GM12878 (cell line): ENCODE measurements at regions not wholly inside any gene's neighbourhood (a gene's known extent, or its start where the extent isn't known, plus 50 kb on each side); places are given as distances from the start of the nearest gene placed in this dataset.

Experiments used
- ATAC-seq: fragments of 200-7000 bp; cut with Tn5 transposase; 3 replicates; pipeline ENCODE4 v1.9.1; 2020; ENCODE audit warnings: mild to moderate bottlenecking, moderate library complexity
- BruUV-seq: library from RNA; stranded (reverse); fragments of 400-500 nt; replicated peaks from 2 replicates; lab custom pipeline; 2021; lab: Mats Ljungman, UMichigan
- CTCF ChIA-PET: fragments of 300-600 bp; sonication (Branson Sonifier 250); formaldehyde crosslinking; extraction: SDS; loops from one replicate; lab custom pipeline; 2021; ENCODE audit warnings: inconsistent platforms; lab: Yijun Ruan, JAX
- POLR2A ChIA-PET: fragments of 350-600 bp; formaldehyde crosslinking; extraction: SDS; loops from one replicate; lab custom pipeline; 2021; ENCODE audit warnings: inconsistent platforms; lab: Charles Lee
- RAD21 ChIA-PET: fragments of 300-600 bp; sonication (Branson Sonifier 250); formaldehyde crosslinking; loops from one replicate; lab custom pipeline; 2023; ENCODE audit warnings: antibody characterized with exemption; ENCODE audit not compliant: unreplicated experiment; lab: Charles Lee
- SMC1A ChIA-PET: fragments of 300-600 bp; sonication (Branson Sonifier 250); formaldehyde crosslinking; loops from one replicate; lab custom pipeline; 2023; ENCODE audit not compliant: unreplicated experiment, uncharacterized antibody; lab: Charles Lee
- DNase-seq: peaks from one replicate; pipeline ENCODE4 v3.0.0-alpha.2; 2011; ENCODE audit warnings: low read depth, low spot score
- FAIRE-seq: peaks from 3 replicates; lab custom pipeline; 2011; peaks lifted over from hg19 to GRCh38; lab: Jason Lieb, UNC
- H2AFZ ChIP-seq: 2 replicates; pipeline ENCODE4 v1.6.0; 2011; ENCODE audit warnings: low read depth, low read length, control low read depth; ENCODE audit not compliant: control insufficient read depth
- H3K27ac ChIP-seq: 2 replicates; pipeline ENCODE4 v1.5.1; 2011; ENCODE audit warnings: control low read depth; ENCODE audit not compliant: control insufficient read depth, insufficient read depth
- H3K27me3 ChIP-seq, 2 experiments: replicated peaks in 1 of 2; 2 replicates each; pipeline versions ENCODE4 v1.6.0 to v1.6.1; 2011; ENCODE audit warnings: low read length in 1 of 2; ENCODE audit not compliant: control insufficient read depth in 2 of 2, insufficient read depth in 2 of 2
- H3K36me3 ChIP-seq, 2 experiments: 2 replicates each; pipeline ENCODE4 v1.5.1; 2011; ENCODE audit warnings: low read length in 1 of 2; ENCODE audit not compliant: control insufficient read depth in 2 of 2, insufficient read depth in 2 of 2
- H3K4me1 ChIP-seq: 2 replicates; pipeline ENCODE4 v1.6.1; 2011; ENCODE audit warnings: mild to moderate bottlenecking, low read length, moderate library complexity, mixed read lengths; ENCODE audit not compliant: control insufficient read depth, insufficient read depth
- H3K4me2 ChIP-seq: 2 replicates; pipeline ENCODE4 v1.6.0; 2011; ENCODE audit warnings: control low read depth; ENCODE audit not compliant: control insufficient read depth, insufficient read depth
- H3K4me3 ChIP-seq: fragments of 200-600 bp; sonication (generic); 2 replicates; pipeline ENCODE4 v1.5.1; 2016
- H3K79me2 ChIP-seq: 2 replicates; pipeline ENCODE4 v1.6.0; 2011; ENCODE audit warnings: low read length; ENCODE audit not compliant: control insufficient read depth, insufficient read depth
- H3K9ac ChIP-seq: 2 replicates; pipeline ENCODE4 v1.8.0; 2011; ENCODE audit warnings: low read length, control low read depth, mixed read lengths; ENCODE audit not compliant: control insufficient read depth, insufficient read depth
- H3K9me3 ChIP-seq: replicated peaks from 3 replicates; pipeline ENCODE4 v1.5.1; 2011; ENCODE audit warnings: mild to moderate bottlenecking, low read length; ENCODE audit not compliant: control insufficient read depth, insufficient read depth
- H4K20me1 ChIP-seq: 2 replicates; pipeline ENCODE4 v1.6.0; 2011; ENCODE audit not compliant: control insufficient read depth, insufficient read depth
- PKNOX1 ChIP-seq: fragments of 450-650 bp; IDR thresholded peaks from 2 replicates; pipeline ENCODE4 v1.6.1; 2016; ENCODE audit warnings: mild to moderate bottlenecking
- POLR2A ChIP-seq: IDR thresholded peaks from 2 replicates; pipeline ENCODE4 v1.6.1; 2011; ENCODE audit warnings: low read depth, mild to moderate bottlenecking, low read length
- RUNX3 ChIP-seq: IDR thresholded peaks from 2 replicates; pipeline ENCODE4 v1.6.1; 2012; ENCODE audit warnings: low read length, inconsistent platforms
- STAT3 ChIP-seq: IDR thresholded peaks from 2 replicates; pipeline ENCODE4 v1.6.1; 2011; ENCODE audit warnings: low read depth, low read length, improper control_type of control experiment
- TCF3 ChIP-seq: IDR thresholded peaks from 2 replicates; pipeline ENCODE4 v1.6.1; 2012; ENCODE audit warnings: low read depth, mild to moderate bottlenecking, low read length, borderline replicate concordance; ENCODE audit not compliant: insufficient read depth
- ZNF217 ChIP-seq: fragments of 450-650 bp; IDR thresholded peaks from 2 replicates; pipeline ENCODE4 v1.6.1; 2017; ENCODE audit warnings: antibody characterized with exemption, mild to moderate bottlenecking
- WGBS: methylation state at CpG from one replicate; pipeline ENCODE4 v1.1.6; 2016; ENCODE audit warnings: low lambda C conversion rate; ENCODE audit not compliant: insufficient replicate concordance, insufficient coverage; ENCODE audit errors: missing lambda C conversion rate; 5-methylcytosine and 5-hydroxymethylcytosine counted together
- in situ Hi-C: fragments of 300-500 bp; cut with MboI; formaldehyde crosslinking; loops from 9 replicates; pipeline ENCODE4 v1.14.3; 2018; ENCODE audit warnings: mixed read lengths
- intact Hi-C: fragments of 100-400 bp; cut with micrococcal nuclease; formaldehyde crosslinking; loops from one replicate; pipeline ENCODE4 v1.14.2; 2022; ENCODE audit not compliant: unreplicated experiment
- TF ChIP-seq, protein P1 (sequence below): IDR thresholded peaks from 2 replicates; pipeline ENCODE4 v1.6.1; 2011; ENCODE audit warnings: low read depth, mild to moderate bottlenecking, low read length, moderate library complexity, borderline replicate concordance; ENCODE audit errors: extremely low read depth
- TF ChIP-seq, protein P2 (sequence below): fragments of 450-650 bp; IDR thresholded peaks from 2 replicates; pipeline ENCODE4 v1.6.1; 2016; ENCODE audit warnings: mild to moderate bottlenecking, moderate library complexity, borderline replicate concordance

- no peaks in the 10 kb centered on the region for H3K9me3 ChIP-seq
- H3K27ac ChIP-seq: no peak overlapping the region
- ChIA-PET POLR2A (no interaction called here), CTCF (no interaction called here), RAD21 (no interaction called here), SMC1A (no interaction called here)
- 4% methylated on average over 2 of the region's 2 CpGs for WGBS
- DNase-seq (no peak), FAIRE-seq (no peak), ATAC-seq (no peak)
- H3K4me1 ChIP-seq: no peaks in the 10 kb centered on the region
- no peaks in the 10 kb centered on the region for H3K79me2 ChIP-seq
- no peaks in the 10 kb centered on the region for H3K36me3 ChIP-seq
- no peak overlapping the region for H2AFZ ChIP-seq
- no peak overlapping the region for H3K4me2 ChIP-seq
- in situ Hi-C loops (no loop called here), intact Hi-C loops (loop anchor here (10.0 kb wide), 1 partner anchor 585 kb away; no protein-coding TSS in a partner anchor)
- H4K20me1 ChIP-seq: no peaks in the 10 kb centered on the region
- no peak for TF ChIP-seq PKNOX1
- TF ChIP-seq, protein P1, sequence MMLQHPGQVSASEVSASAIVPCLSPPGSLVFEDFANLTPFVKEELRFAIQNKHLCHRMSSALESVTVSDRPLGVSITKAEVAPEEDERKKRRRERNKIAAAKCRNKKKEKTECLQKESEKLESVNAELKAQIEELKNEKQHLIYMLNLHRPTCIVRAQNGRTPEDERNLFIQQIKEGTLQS: no peak
- no peak for TF ChIP-seq TCF3
- TF ChIP-seq RUNX3: no peak
- TF ChIP-seq POLR2A: no peak
- TF ChIP-seq, protein P2, sequence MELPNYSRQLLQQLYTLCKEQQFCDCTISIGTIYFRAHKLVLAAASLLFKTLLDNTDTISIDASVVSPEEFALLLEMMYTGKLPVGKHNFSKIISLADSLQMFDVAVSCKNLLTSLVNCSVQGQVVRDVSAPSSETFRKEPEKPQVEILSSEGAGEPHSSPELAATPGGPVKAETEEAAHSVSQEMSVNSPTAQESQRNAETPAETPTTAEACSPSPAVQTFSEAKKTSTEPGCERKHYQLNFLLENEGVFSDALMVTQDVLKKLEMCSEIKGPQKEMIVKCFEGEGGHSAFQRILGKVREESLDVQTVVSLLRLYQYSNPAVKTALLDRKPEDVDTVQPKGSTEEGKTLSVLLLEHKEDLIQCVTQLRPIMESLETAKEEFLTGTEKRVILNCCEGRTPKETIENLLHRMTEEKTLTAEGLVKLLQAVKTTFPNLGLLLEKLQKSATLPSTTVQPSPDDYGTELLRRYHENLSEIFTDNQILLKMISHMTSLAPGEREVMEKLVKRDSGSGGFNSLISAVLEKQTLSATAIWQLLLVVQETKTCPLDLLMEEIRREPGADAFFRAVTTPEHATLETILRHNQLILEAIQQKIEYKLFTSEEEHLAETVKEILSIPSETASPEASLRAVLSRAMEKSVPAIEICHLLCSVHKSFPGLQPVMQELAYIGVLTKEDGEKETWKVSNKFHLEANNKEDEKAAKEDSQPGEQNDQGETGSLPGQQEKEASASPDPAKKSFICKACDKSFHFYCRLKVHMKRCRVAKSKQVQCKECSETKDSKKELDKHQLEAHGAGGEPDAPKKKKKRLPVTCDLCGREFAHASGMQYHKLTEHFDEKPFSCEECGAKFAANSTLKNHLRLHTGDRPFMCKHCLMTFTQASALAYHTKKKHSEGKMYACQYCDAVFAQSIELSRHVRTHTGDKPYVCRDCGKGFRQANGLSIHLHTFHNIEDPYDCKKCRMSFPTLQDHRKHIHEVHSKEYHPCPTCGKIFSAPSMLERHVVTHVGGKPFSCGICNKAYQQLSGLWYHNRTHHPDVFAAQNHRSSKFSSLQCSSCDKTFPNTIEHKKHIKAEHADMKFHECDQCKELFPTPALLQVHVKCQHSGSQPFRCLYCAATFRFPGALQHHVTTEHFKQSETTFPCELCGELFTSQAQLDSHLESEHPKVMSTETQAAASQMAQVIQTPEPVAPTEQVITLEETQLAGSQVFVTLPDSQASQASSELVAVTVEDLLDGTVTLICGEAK: no peak
- no peak for TF ChIP-seq STAT3
- no peak for TF ChIP-seq ZNF217
- H3K9ac ChIP-seq: no peak overlapping the region
- no peak overlapping the region for H3K4me3 ChIP-seq
- BruUV-seq: no TSS peak
- H3K27me3 ChIP-seq: no peaks in the 10 kb centered on the region
Observed at GRCh38 chr6:147979966-147980365, 362.7 kb upstream of the SASH1 start.
